ENCODE measurements at regions not wholly inside any gene's neighbourhood (a gene's known extent, or its start where the extent isn't known, plus 50 kb on each side); places are given as distances from the start of the nearest gene placed in this dataset.

- H3K4me1 ChIP-seq (ENCODE audit: low read length): no peaks in the 10 kb centered on the region
- TF ChIP-seq CTCF (IDR thresholded peaks at IDR 0.05; ENCODE audit: low read length) (no peak), EZH2 (optimal IDR thresholded peaks at IDR 0.05; ENCODE audit: low read depth, low read length) (no peak), EZH2phosphoT487 (IDR thresholded peaks at IDR 0.05; ENCODE audit: low read length) (no peak)
- no peaks in the 10 kb centered on the region for H3K79me2 ChIP-seq (ENCODE audit: low read length)
- no peak overlapping the region for H3K9ac ChIP-seq (ENCODE audit: low read length)
- H3K9me2 ChIP-seq (replicated peaks; ENCODE audit: insufficient read depth, low read length): no peaks in the 10 kb centered on the region
- no peaks in the 10 kb centered on the region for H4K20me1 ChIP-seq (ENCODE audit: insufficient read depth, low read length)
- no peaks in the 10 kb centered on the region for H3K27me3 ChIP-seq (replicated peaks; ENCODE audit: insufficient read depth, low read length)
- H3K36me3 ChIP-seq (replicated peaks; ENCODE audit: insufficient read depth, low read length): no peaks in the 10 kb centered on the region
- no peaks in the 10 kb centered on the region for H3F3A ChIP-seq (ENCODE audit: insufficient read depth, low read length)
- H3K4me3 ChIP-seq (ENCODE audit: low read length): no peak overlapping the region
- no peak overlapping the region for H2AFZ ChIP-seq (ENCODE audit: low read length)
- H3K4me2 ChIP-seq (ENCODE audit: low read depth, low read length): no peak overlapping the region
- no peaks in the 10 kb centered on the region for H3K9me3 ChIP-seq (replicated peaks; ENCODE audit: insufficient read depth, low read length)
- DNase-seq: no peak
- no peak overlapping the region for H3K27ac ChIP-seq (ENCODE audit: low read length)
Observed at GRCh38 chr3:124412644-124413043, 317.6 kb upstream of the UMPS start.

GRCh38 chr3:124413393-124413792 lies 316.9 kb upstream of the UMPS start:
- no peaks in the 10 kb centered on the region for H3K9me2 ChIP-seq (replicated peaks; ENCODE audit: insufficient read depth, low read length)
- H3K4me2 ChIP-seq (ENCODE audit: low read depth, low read length): no peak overlapping the region
- H3K4me3 ChIP-seq (ENCODE audit: low read length): no peak overlapping the region
- no peaks in the 10 kb centered on the region for H3K4me1 ChIP-seq (ENCODE audit: low read length)
- H3K27ac ChIP-seq (ENCODE audit: low read length): no peak overlapping the region
- TF ChIP-seq CTCF (IDR thresholded peaks at IDR 0.05; ENCODE audit: low read length) (no peak), EZH2phosphoT487 (IDR thresholded peaks at IDR 0.05; ENCODE audit: low read length) (no peak), EZH2 (optimal IDR thresholded peaks at IDR 0.05; ENCODE audit: low read depth, low read length) (no peak)
- H2AFZ ChIP-seq (ENCODE audit: low read length): no peak overlapping the region
- H3K9me3 ChIP-seq (replicated peaks; ENCODE audit: insufficient read depth, low read length): no peaks in the 10 kb centered on the region
- H3F3A ChIP-seq (ENCODE audit: insufficient read depth, low read length): no peaks in the 10 kb centered on the region
- no peaks in the 10 kb centered on the region for H3K79me2 ChIP-seq (ENCODE audit: low read length)
- H3K27me3 ChIP-seq (replicated peaks; ENCODE audit: insufficient read depth, low read length): no peaks in the 10 kb centered on the region
- no peaks in the 10 kb centered on the region for H3K36me3 ChIP-seq (replicated peaks; ENCODE audit: insufficient read depth, low read length)
- no peak overlapping the region for H3K9ac ChIP-seq (ENCODE audit: low read length)
- no peaks in the 10 kb centered on the region for H4K20me1 ChIP-seq (ENCODE audit: insufficient read depth, low read length)
- DNase-seq: no peak

- Histone ChIP-seq H4K20me1 (ENCODE audit: insufficient read depth, low read length) (no peaks in the 10 kb centered on the region), H3K27ac (ENCODE audit: low read length) (no peak overlapping the region), H3K4me3 (ENCODE audit: low read length) (no peak overlapping the region), H3K4me2 (ENCODE audit: low read depth, low read length) (no peak overlapping the region), H2AFZ (ENCODE audit: low read length) (no peak overlapping the region), H3K4me1 (ENCODE audit: low read length) (no peaks in the 10 kb centered on the region), H3K27me3 (replicated peaks; ENCODE audit: insufficient read depth, low read length) (no peaks in the 10 kb centered on the region), H3K9me3 (replicated peaks; ENCODE audit: insufficient read depth, low read length) (no peaks in the 10 kb centered on the region), H3F3A (ENCODE audit: insufficient read depth, low read length) (no peaks in the 10 kb centered on the region), H3K79me2 (ENCODE audit: low read length) (no peaks in the 10 kb centered on the region), H3K9me2 (replicated peaks; ENCODE audit: insufficient read depth, low read length) (no peaks in the 10 kb centered on the region), H3K9ac (ENCODE audit: low read length) (no peak overlapping the region), H3K36me3 (replicated peaks; ENCODE audit: insufficient read depth, low read length) (no peaks in the 10 kb centered on the region)
- TF ChIP-seq EZH2 (optimal IDR thresholded peaks at IDR 0.05; ENCODE audit: low read depth, low read length) (no peak), CTCF (IDR thresholded peaks at IDR 0.05; ENCODE audit: low read length) (no peak), EZH2phosphoT487 (IDR thresholded peaks at IDR 0.05; ENCODE audit: low read length) (no peak)
- DNase-seq: no peak
Observed at GRCh38 chr3:124413989-124414598, 316.2 kb upstream of the UMPS start.
